Jurkat, Clone E6-1 (cell line): ENCODE measurements at regions not wholly inside any gene's neighbourhood (a gene's known extent, or its start where the extent isn't known, plus 50 kb on each side); places are given as distances from the start of the nearest gene placed in this dataset.

Source experiments
- DNase-seq: peaks from one replicate; pipeline ENCODE4 v3.0.0-alpha.2; 2011; ENCODE audit warnings: low read depth, low spot score
- H3K4me3 ChIP-seq: 2 replicates; pipeline ENCODE4 v1.5.1; 2011; ENCODE audit warnings: mild to moderate bottlenecking, low read length, control low read depth, moderate library complexity

- no peak overlapping the region for H3K4me3 ChIP-seq
- no peak for DNase-seq
Measured at GRCh38 chr6:71179249-71179885, 109.2 kb upstream of the OGFRL1 start.

DNA sequence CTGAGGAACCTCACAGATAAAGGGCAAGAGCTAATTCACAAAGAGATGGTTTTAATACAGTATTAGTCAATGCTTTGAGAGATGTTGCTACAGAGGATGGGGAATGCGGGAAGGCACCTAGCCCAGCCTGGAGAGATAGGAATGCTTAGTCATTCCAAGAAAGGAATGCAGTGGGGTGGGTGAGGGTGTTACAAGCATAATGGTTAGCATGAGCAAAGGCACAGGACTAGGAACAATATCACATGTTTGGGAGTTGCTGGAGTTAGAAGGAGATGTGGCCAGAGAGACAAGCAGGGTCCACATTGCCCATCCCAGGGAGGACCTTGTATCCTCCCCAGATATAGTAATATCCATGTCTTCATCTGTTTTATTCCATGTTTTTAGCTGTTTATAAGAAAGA is 107.0 kb upstream of the OGFRL1 start:
- H3K4me3 ChIP-seq, result no peak overlapping the region
- no peak for DNase-seq

DNA sequence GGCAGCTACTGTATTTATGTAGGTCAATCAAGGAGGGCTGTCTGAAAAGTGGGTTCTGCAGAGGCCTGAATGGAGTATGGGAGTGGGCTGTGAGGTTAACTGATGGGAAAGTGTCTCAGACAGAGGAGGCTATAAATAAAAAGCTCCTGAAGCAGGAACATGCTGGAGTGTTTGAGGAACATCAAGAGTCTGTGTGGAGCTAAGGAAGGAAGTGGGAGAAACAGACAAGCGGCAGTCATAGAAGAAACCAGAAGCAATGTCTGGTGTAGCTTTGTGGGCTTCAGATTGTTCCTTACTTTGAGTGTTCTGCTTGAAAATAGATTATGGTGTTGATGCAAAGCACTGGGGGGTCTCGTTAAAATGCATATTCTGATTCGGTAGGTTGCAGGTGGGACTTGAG is 101.5 kb upstream of the OGFRL1 start:
- DNase-seq, result no peak
- H3K4me3 ChIP-seq, result no peak overlapping the region

- peak; percentile 7 for DNase-seq
Measured at GRCh38 chr6:71190809-71191208, 97.8 kb upstream of the OGFRL1 start.

DNA sequence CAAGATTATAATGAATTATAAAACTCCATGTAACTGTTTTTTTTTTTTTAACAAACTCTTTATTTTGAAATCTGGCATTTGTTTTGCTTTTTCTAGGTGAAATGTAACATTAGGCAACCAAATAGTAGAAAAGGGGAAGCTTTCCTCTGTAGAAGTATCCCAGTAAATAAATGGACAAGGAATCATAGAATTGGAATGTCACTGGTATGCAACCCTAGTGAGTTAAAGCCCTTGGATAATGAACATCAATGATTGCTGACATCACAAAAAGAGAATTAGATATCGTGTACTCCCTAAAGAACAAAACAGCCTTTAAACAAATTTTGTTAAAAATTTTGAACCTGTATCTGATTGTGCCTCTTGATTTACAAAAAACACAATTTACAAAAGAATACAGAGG is 93.9 kb upstream of the OGFRL1 start:
- DNase-seq, result no peak
- no peak overlapping the region for H3K4me3 ChIP-seq

More at GRCh38 chr6:71190809-71191208, 97.8 kb upstream of the OGFRL1 start:
- no peak overlapping the region for H3K4me3 ChIP-seq

GRCh38 chr6:71197267-71197666 is 91.3 kb upstream of the OGFRL1 start:
- no peak for DNase-seq
- H3K4me3 ChIP-seq, result no peak overlapping the region

- H3K4me3 ChIP-seq, result no peak overlapping the region
- no peak for DNase-seq
Measured at GRCh38 chr6:71197780-71198179, 90.8 kb upstream of the OGFRL1 start.

- DNase-seq, result no peak
- no peak overlapping the region for H3K4me3 ChIP-seq
Measured at GRCh38 chr6:71198908-71199307, 89.7 kb upstream of the OGFRL1 start.

GRCh38 chr6:71199736-71200135 is 88.9 kb upstream of the OGFRL1 start:
- no peak for DNase-seq

DNA sequence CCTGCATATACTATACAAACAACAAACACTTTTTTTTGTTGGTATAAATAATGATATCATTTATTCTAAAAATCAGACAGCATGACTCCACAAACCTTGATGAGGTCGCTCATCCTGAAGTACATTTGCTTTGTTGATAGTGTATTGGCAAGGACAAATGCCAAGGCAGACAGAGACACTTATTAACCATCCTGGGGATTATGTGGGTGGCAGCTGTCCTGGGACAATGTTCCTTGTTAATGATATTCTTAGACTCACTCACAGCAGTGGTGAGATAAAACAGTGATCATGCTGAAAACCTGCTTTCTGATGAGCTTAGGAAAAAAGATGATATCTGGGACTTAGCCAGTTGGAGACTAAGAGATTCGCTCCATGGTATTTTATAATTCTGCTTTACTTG is 85.4 kb upstream of the OGFRL1 start:
- no peak overlapping the region for H3K4me3 ChIP-seq
- no peak for DNase-seq

More at GRCh38 chr6:71199736-71200135, 88.9 kb upstream of the OGFRL1 start:
- H3K4me3 ChIP-seq, result no peak overlapping the region

DNA sequence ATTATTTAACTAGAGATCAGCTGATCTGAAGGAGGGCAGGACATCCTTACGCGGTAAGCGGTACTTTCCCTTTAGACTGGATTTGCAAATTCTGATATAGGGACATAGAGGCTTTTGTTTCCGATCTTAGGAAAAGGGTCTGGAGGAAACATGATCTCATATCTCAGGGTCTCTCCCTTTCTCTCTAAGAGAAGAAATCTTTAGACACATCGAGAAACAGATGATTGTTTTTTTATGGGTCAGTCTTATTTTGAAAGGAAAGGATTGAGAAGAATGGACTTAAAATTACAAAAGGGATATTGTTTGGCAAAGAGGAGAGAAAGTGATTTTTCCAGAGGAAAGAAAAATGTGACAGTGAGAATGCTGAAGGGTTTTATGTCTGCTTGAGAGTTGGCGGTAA is 83.9 kb upstream of the OGFRL1 start:
- H3K4me3 ChIP-seq, result no peak overlapping the region
- DNase-seq, result no peak

- no peak overlapping the region for H3K4me3 ChIP-seq
- DNase-seq, result no peak
Measured at GRCh38 chr6:71205336-71205956, 83.2 kb upstream of the OGFRL1 start.

GRCh38 chr6:71206089-71206488 is 82.5 kb upstream of the OGFRL1 start:
- no peak overlapping the region for H3K4me3 ChIP-seq
- DNase-seq, result no peak

DNA sequence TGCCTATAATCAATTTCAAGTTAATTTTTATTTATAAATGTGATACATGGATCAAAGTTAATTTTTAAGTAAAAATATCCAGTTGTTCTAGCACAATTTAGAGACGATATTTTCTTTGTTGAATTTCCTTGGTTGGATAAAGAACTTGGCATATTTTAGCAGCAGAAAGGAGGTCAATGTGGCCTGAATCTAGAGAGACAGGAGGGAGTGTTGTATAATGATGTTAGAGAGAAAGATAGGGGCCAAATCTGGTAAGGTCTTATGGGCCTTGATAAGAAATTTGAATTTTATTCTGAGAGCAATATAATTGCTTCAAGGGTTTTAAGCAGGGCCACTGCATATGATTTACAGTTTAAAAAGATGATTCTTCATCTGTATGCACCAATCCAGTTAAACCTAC is 79.4 kb upstream of the OGFRL1 start:
- no peak overlapping the region for H3K4me3 ChIP-seq
- DNase-seq, result no peak

GRCh38 chr6:71209626-71210025 is 79.0 kb upstream of the OGFRL1 start:
- no peak overlapping the region for H3K4me3 ChIP-seq
- DNase-seq, result no peak

GRCh38 chr6:71211799-71212198 is 76.8 kb upstream of the OGFRL1 start:
- no peak overlapping the region for H3K4me3 ChIP-seq
- DNase-seq, result no peak

GRCh38 chr6:71220466-71220865 is 68.1 kb upstream of the OGFRL1 start:
- no peak overlapping the region for H3K4me3 ChIP-seq
- DNase-seq, result no peak

GRCh38 chr6:71222671-71223070 is 65.9 kb upstream of the OGFRL1 start:
- H3K4me3 ChIP-seq, result no peak overlapping the region
- DNase-seq, result no peak

DNA sequence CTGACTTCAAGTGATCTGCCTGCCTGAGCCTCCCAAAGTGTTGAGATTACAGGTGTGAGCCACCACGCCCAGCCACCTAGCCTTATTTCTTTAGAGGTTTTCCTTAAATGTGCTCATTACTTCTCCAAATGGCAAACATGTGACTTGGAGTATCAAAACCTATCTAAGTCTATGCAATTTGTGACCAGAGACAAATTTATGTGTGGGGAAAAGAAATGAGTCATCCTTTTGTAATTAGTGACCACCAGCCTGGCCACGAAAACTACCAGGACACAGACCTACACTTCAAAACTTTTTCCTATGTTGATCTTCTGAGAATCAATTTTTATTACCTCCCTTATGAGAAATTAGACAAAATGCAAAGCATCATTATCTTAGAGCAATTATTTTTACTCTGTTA is 64.6 kb upstream of the OGFRL1 start:
- H3K4me3 ChIP-seq, result no peak overlapping the region
- DNase-seq, result no peak

DNA sequence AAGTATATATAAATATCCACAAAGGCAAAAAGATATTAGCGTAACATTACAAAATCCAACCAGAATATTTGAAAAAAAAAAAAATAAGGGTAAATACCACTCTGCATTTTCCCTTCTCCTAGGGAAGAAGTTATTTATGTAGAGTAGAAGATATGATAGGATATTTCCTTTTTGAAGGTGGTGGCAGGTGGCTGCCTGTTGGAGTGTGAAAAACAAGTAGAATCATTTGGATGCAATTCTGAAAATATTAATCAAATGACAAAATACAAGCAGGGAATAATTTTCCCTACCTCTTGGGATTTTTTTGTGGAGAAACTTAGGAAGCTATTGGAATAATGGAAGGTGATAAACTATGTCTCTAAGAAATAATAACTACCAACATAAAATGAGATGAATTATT is 62.5 kb upstream of the OGFRL1 start:
- no peak for DNase-seq
- H3K4me3 ChIP-seq, result no peak overlapping the region

GRCh38 chr6:71228461-71229041 is 60.1 kb upstream of the OGFRL1 start:
- no peak overlapping the region for H3K4me3 ChIP-seq
- peak; percentile 77 for DNase-seq
